GM15510 (cell line): ENCODE measurements at regions not wholly inside any gene's neighbourhood (a gene's known extent, or its start where the extent isn't known, plus 50 kb on each side); places are given as distances from the start of the nearest gene placed in this dataset.

Source experiments
- POLR2A ChIP-seq: IDR thresholded peaks from 3 replicates; pipeline ENCODE4 v1.6.1; 2011; ENCODE audit warnings: borderline replicate concordance; ENCODE audit not compliant: insufficient read length; ENCODE audit errors: extremely low read depth

- TF ChIP-seq POLR2A: no peak
These were observed 1502.1 kb downstream of the TBC1D22A start for GRCh38 chr22:48264586-48264985.

- TF ChIP-seq POLR2A: no peak
These were observed 1501.4 kb downstream of the TBC1D22A start for GRCh38 chr22:48263791-48264351.

- no peak for TF ChIP-seq POLR2A
These were observed 1500.9 kb downstream of the TBC1D22A start for GRCh38 chr22:48263431-48263765.

GRCh38 chr22:48262596-48263430, 1500.4 kb downstream of the TBC1D22A start:
- TF ChIP-seq POLR2A: no peak

DNA sequence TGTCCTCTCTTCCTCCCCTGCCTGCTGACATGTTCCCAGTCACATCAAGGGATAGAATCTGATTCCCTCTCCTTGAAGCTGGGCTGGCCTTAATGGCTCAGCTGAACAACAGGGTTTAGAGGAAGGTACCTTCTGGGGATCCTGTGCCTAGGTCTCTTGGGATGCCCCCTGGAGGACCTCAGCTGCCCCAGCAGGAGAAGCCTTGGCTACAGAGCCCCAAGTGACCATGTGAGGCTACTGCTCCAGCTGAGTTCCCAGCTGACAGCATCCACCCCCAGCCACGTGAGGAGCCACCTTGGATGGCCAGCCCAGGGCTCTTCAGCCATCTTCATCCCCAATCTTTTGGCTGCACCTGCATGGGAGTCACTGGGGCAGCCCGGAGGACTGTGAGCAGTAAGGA, 1499.3 kb downstream of the TBC1D22A start:
- TF ChIP-seq POLR2A: no peak

- no peak for TF ChIP-seq POLR2A
These were observed 1498.7 kb downstream of the TBC1D22A start for GRCh38 chr22:48261048-48261621.

DNA sequence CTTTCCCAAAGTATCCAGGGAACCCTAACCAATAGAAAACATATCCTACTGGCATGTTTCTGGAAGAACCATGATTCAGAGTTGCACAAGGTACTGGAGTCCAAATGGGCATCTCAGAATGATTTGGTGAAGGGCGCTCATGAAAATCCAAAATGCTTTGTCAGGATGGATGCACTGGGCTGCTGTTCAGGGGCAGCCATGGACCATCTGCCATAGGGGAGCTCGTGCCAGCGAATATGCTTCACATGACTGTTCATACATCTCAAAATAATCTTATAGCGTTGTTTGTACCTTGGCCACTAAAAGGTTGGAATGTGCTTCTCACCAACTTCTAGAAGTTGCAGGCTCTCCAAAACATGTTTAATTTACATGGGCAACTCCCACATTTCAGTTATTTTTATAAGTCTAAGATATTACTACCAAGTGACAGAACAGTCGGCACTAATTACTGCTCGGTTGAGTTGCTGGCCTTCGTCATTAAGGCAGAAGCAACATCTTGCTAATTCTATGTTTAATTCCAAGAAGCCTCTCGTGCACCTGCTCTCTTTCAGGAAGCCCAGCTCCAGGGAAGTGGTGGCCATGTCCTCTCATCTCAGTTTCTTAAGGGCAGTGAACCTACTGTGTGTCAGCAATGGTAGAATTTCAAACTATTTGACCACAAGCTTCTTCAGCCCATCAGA, 1497.7 kb downstream of the TBC1D22A start:
- TF ChIP-seq POLR2A: no peak

GRCh38 chr22:48258811-48259210, 1496.4 kb downstream of the TBC1D22A start:
- no peak for TF ChIP-seq POLR2A

DNA sequence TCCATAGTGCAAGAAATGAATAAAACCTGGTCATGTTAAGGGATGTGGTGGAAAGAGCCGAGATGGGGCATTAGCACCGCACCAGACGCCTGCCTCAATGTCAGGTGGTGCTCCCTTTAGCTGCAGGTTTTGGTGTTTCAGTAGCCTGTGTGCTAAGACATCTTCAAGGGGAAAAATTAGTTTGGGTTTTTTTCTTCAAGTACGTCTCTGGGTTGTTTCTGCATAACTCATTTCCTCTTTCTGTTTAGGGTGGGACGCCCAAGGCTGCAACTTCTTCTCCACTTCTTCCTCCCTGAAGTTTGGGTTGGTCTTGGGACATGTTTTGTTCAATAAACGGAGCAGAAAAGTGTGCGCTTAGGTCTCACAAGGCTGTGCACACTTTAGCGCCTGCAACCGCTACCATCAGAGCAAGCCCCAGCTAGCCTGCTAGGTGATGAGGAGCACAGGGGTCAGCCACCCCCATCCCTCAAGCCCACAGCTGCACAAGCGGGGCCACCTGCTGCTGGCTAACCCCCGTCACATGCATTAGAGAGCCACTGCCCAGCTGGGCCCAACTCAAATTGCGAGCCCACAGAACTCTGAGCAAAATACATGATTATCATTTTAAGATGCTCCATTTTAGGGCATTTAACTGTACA, 1495.7 kb downstream of the TBC1D22A start:
- no peak for TF ChIP-seq POLR2A

GRCh38 chr22:48257685-48258055, 1495.2 kb downstream of the TBC1D22A start:
- TF ChIP-seq POLR2A: no peak

- no peak for TF ChIP-seq POLR2A
These were observed 1494.6 kb downstream of the TBC1D22A start for GRCh38 chr22:48256776-48257684.

DNA sequence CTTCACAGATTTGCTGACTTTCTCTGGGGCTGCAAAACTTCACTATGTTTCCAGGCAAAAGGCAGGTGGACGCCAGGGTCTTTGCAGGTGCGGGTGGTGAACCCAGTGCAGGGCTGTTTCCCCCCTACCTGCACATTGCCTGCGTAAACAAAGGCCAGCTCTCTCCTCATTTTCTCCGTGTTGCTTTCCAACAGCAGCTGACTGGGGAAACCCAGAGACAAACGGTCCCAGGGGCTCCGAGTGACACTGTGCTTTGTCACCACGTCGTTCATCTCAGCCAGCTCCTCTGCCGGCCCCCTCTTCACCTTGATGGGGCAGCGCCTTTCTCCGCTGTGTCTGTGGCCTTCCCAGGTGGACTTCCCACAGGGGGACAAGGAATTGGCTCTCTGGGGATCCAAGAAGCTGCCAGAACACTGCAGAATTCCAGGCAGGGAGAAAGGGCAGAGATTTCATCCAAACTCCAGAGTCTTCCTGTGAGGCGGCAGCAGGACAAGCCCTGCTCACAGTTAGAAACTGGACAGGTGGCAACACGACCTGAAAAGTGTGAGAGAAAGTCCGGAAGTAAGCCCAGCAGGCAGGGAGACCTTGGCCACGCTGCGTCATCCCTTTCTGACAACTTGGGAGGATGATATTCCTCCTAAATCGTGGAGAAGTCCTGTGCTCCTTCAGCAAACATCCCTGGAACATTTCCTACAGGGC, 1493.7 kb downstream of the TBC1D22A start:
- TF ChIP-seq POLR2A: no peak

DNA sequence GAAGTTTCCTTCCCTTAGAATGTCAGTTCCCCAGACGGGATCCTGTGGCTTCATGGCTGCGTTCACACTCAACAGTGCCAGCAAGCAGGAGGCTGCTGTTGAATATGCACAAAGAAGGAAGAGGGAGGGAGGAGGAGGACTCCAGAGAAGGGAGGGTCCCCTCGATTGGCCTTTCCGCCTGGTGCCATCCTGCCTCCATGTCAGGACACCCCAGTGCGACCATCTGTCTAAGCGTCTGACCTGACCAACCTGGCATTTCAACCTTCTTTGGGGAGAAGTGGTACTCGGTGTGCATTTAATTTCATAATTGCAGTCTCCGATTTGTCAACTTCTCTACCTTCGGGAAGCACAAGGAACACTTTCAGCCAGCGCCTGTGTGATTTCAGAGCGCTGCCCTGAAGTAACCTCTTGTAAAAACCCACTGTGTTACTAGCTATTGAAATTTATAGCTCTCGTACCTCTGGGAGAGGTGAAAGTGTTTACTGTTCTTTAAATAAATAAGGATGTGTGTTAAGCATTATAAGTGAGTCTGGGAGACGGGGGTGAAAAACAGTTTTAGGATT, 1491.9 kb downstream of the TBC1D22A start:
- TF ChIP-seq POLR2A: no peak
